H9 (cell line): ENCODE measurements at regions not wholly inside any gene's neighbourhood (a gene's known extent, or its start where the extent isn't known, plus 50 kb on each side); places are given as distances from the start of the nearest gene placed in this dataset.

ENCODE experiments used
- DNase-seq: peaks from one replicate; pipeline ENCODE4 v3.0.0-alpha.2; 2017
- H2AFZ ChIP-seq: one replicate; pipeline ENCODE4 v1.6.1; 2013; ENCODE audit warnings: mild to moderate bottlenecking, low read length, control low read depth, moderate library complexity
- H2AK5ac ChIP-seq: 2 replicates; pipeline ENCODE4 v1.6.1; 2013; ENCODE audit warnings: low read length, control low read depth, mixed read lengths; ENCODE audit not compliant: insufficient read length
- H2BK120ac ChIP-seq: one replicate; pipeline ENCODE4 v1.6.1; 2013; ENCODE audit warnings: low read depth, mild to moderate bottlenecking, low read length, control low read depth, inconsistent platforms; ENCODE audit not compliant: poor library complexity, severe bottlenecking
- H2BK12ac ChIP-seq: 2 replicates; pipeline ENCODE4 v1.6.1; 2013; ENCODE audit warnings: low read length, control low read depth, mixed read lengths, low read depth; ENCODE audit not compliant: insufficient read length
- H2BK15ac ChIP-seq: 2 replicates; pipeline ENCODE4 v1.6.1; 2013; ENCODE audit warnings: low read depth, low read length, control low read depth
- H2BK20ac ChIP-seq: one replicate; pipeline ENCODE4 v1.6.1; 2013; ENCODE audit warnings: low read depth, mild to moderate bottlenecking, low read length, control low read depth, inconsistent platforms; ENCODE audit not compliant: poor library complexity, severe bottlenecking
- H2BK5ac ChIP-seq: 2 replicates; pipeline ENCODE4 v1.6.1; 2013; ENCODE audit warnings: low read length, control low read depth, mixed read lengths; ENCODE audit not compliant: insufficient read length
- H3K14ac ChIP-seq: 2 replicates; pipeline ENCODE4 v1.6.1; 2013; ENCODE audit warnings: low read length, control low read depth; ENCODE audit not compliant: insufficient read depth
- H3K18ac ChIP-seq: 2 replicates; pipeline ENCODE4 v1.6.1; 2013; ENCODE audit warnings: low read depth, mild to moderate bottlenecking, mixed read lengths, low read length, control low read depth; ENCODE audit not compliant: insufficient read length
- H3K23ac ChIP-seq: 2 replicates; pipeline ENCODE4 v1.6.1; 2013; ENCODE audit warnings: low read length, control low read depth, mixed read lengths, low read depth; ENCODE audit not compliant: insufficient read length
- H3K23me2 ChIP-seq: 2 replicates; pipeline ENCODE4 v1.6.1; 2013; ENCODE audit warnings: low read depth, mild to moderate bottlenecking, mixed read lengths, low read length, control low read depth; ENCODE audit not compliant: insufficient read length, poor library complexity, severe bottlenecking
- H3K27ac ChIP-seq: 2 replicates; pipeline ENCODE4 v1.5.1; 2013; ENCODE audit warnings: low read length, control low read depth, mixed read lengths, low read depth; ENCODE audit not compliant: insufficient read length
- H3K27me3 ChIP-seq: 2 replicates; pipeline ENCODE4 v1.6.1; 2013; ENCODE audit warnings: low read length, control low read depth, inconsistent platforms; ENCODE audit not compliant: insufficient read depth
- H3K4ac ChIP-seq: 2 replicates; pipeline ENCODE4 v1.6.1; 2013; ENCODE audit warnings: low read depth, mild to moderate bottlenecking, control low read depth, inconsistent platforms, low read length, moderate library complexity
- H3K4me1 ChIP-seq: 2 replicates; pipeline ENCODE4 v1.6.1; 2013; ENCODE audit warnings: low read length, control low read depth, inconsistent platforms; ENCODE audit not compliant: insufficient read depth
- H3K4me2 ChIP-seq: 2 replicates; pipeline ENCODE4 v1.6.1; 2013; ENCODE audit warnings: low read length, control low read depth, mixed read lengths; ENCODE audit not compliant: insufficient read length, insufficient read depth
- H3K56ac ChIP-seq: 2 replicates; pipeline ENCODE4 v1.6.1; 2013; ENCODE audit warnings: low read depth, mild to moderate bottlenecking, mixed read lengths, low read length, control low read depth; ENCODE audit not compliant: insufficient read length
- H3K79me1 ChIP-seq: 2 replicates; pipeline ENCODE4 v1.6.1; 2013; ENCODE audit warnings: low read depth, mild to moderate bottlenecking, moderate library complexity, low read length, control low read depth, inconsistent platforms; ENCODE audit not compliant: insufficient read depth, poor library complexity, severe bottlenecking
- H3K79me2 ChIP-seq: 2 replicates; pipeline ENCODE4 v1.6.1; 2013; ENCODE audit warnings: low read length, control low read depth, inconsistent platforms; ENCODE audit not compliant: insufficient read depth
- H3K9ac ChIP-seq: 2 replicates; pipeline ENCODE4 v1.6.1; 2013; ENCODE audit warnings: low read length, control low read depth, mixed read lengths; ENCODE audit not compliant: insufficient read length; ENCODE audit errors: extremely low read depth
- H3K9me3 ChIP-seq: one replicate; pipeline ENCODE4 v1.6.1; 2013; ENCODE audit warnings: low read depth, low read length, inconsistent platforms; ENCODE audit not compliant: control insufficient read depth
- H3T11ph ChIP-seq: one replicate; pipeline ENCODE4 v1.6.1; 2013; ENCODE audit warnings: mild to moderate bottlenecking, low read length, control low read depth, inconsistent platforms
- H4K20me1 ChIP-seq: one replicate; pipeline ENCODE4 v1.6.1; 2013; ENCODE audit not compliant: control insufficient read depth, insufficient read length, insufficient read depth
- H4K5ac ChIP-seq: 2 replicates; pipeline ENCODE4 v1.6.1; 2013; ENCODE audit warnings: low read depth, mild to moderate bottlenecking, mixed read lengths, low read length, control low read depth; ENCODE audit not compliant: insufficient read length
- H4K8ac ChIP-seq: replicated peaks from 2 replicates; pipeline ENCODE4 v1.6.1; 2013; ENCODE audit warnings: low read length, control low read depth, mixed read lengths, low read depth; ENCODE audit not compliant: insufficient read length
- H4K91ac ChIP-seq: 2 replicates; pipeline ENCODE4 v1.6.1; 2013; ENCODE audit warnings: low read depth, mild to moderate bottlenecking, moderate library complexity, mixed read lengths, low read length, control low read depth; ENCODE audit not compliant: insufficient read length
- H3K27ac Mint-ChIP-seq, 3 experiments: 2 replicates in 2 of 3; 3 replicates in 1 of 3; pipeline ENCODE4 v1.8.0; 2020 to 2021; ENCODE audit warnings: mixed read lengths in 3 of 3, mild to moderate bottlenecking in 1 of 3, moderate library complexity in 1 of 3
- H3K27me3 Mint-ChIP-seq: 2 replicates; pipeline ENCODE4 v1.8.0; 2021; ENCODE audit warnings: low read depth, mild to moderate bottlenecking, moderate library complexity, mixed read lengths
- H3K36me3 Mint-ChIP-seq, 3 experiments: 2 replicates in 2 of 3; 3 replicates in 1 of 3; pipeline ENCODE4 v1.8.0; 2020 to 2021; ENCODE audit warnings: low read depth in 3 of 3, mixed read lengths in 3 of 3; ENCODE audit not compliant: insufficient read depth in 1 of 3
- H3K4me1 Mint-ChIP-seq, 2 experiments: 2 replicates each; pipeline ENCODE4 v1.8.0; 2020; ENCODE audit warnings: mixed read lengths in 2 of 2
- H3K4me3 Mint-ChIP-seq, 2 experiments: 2 replicates in 1 of 2; 3 replicates in 1 of 2; pipeline ENCODE4 v1.8.0; 2020 to 2021; ENCODE audit warnings: mild to moderate bottlenecking in 2 of 2, mixed read lengths in 2 of 2, moderate library complexity in 1 of 2
- H3K9me3 Mint-ChIP-seq, 2 experiments: 2 replicates in 1 of 2; 3 replicates in 1 of 2; pipeline ENCODE4 v1.8.0; 2020; ENCODE audit warnings: mild to moderate bottlenecking in 2 of 2, mixed read lengths in 2 of 2, moderate library complexity in 1 of 2
- CTCF ChIP-seq: fragments of 200-600 bp; sonication (generic); conservative IDR thresholded peaks from 3 replicates; pipeline ENCODE4 v1.8.0; 2021; ENCODE audit warnings: antibody characterized with exemption, mild to moderate bottlenecking
- WGBS: extraction: QIAGEN DNeasy Blood & Tissue Kit; methylation state at CpG from one replicate; pipeline ENCODE4 v1.1.7; 2013; ENCODE audit warnings: missing lambda C conversion rate, low lambda C conversion rate, mixed read lengths; ENCODE audit not compliant: insufficient read length; ENCODE audit errors: extremely low coverage; 5-methylcytosine and 5-hydroxymethylcytosine counted together

GRCh38 chr10:94076325-94076841, 82.7 kb downstream of the PLCE1 start:
- H3K4ac ChIP-seq = no peak overlapping the region
- H3K9me3 ChIP-seq = no peaks in the 10 kb centered on the region
- no peak for DNase-seq
- no peak overlapping the region for H3K27ac Mint-ChIP-seq
- H3K9ac ChIP-seq = no peak overlapping the region
- no peak overlapping the region for H3K23ac ChIP-seq
- peak; percentile 52 for TF ChIP-seq CTCF
- H4K8ac ChIP-seq = no peak overlapping the region
- no peaks in the 10 kb centered on the region for H3K23me2 ChIP-seq
- no peaks in the 10 kb centered on the region for H4K20me1 ChIP-seq
- no peak overlapping the region for H4K91ac ChIP-seq
- no peak overlapping the region for H3K56ac ChIP-seq
- H2BK5ac ChIP-seq = no peak overlapping the region
- H2BK15ac ChIP-seq = no peak overlapping the region
- no peak overlapping the region for H3K18ac ChIP-seq
- no peak overlapping the region for H2AK5ac ChIP-seq
- no peak overlapping the region for H3K27ac ChIP-seq
- H2AFZ ChIP-seq = no peak overlapping the region
- H3K9me3 Mint-ChIP-seq = peaks cover 4 to 11% of the 10 kb centered on the region in 2 experiments; a peak in 2 of 5 replicates
- H3K4me2 ChIP-seq = no peak overlapping the region
- H3K79me2 ChIP-seq = no peaks in the 10 kb centered on the region
- H3K4me1 Mint-ChIP-seq = no peaks in the 10 kb centered on the region
- H3K4me1 ChIP-seq = 0 out of 2 replicates have a peak, but pooled peaks cover 2% of the 10 kb centered on the region
- H3K36me3 Mint-ChIP-seq = no peaks in the 10 kb centered on the region; a peak in 1 of 7 replicates
- no peaks in the 10 kb centered on the region for H3K27me3 ChIP-seq
- H2BK20ac ChIP-seq = no peak overlapping the region
- H3K14ac ChIP-seq = no peak overlapping the region
- no peak overlapping the region for H2BK120ac ChIP-seq
- no peak overlapping the region for H4K5ac ChIP-seq
- H2BK12ac ChIP-seq = no peak overlapping the region
- H3K79me1 ChIP-seq = no peaks in the 10 kb centered on the region
- peaks cover 2% of the 10 kb centered on the region; the same call in 1 of the 2 replicates for H3K27me3 Mint-ChIP-seq
- WGBS = no CpG with 5 or more reads among the region's 2 CpGs
- H3K4me3 Mint-ChIP-seq = no peak overlapping the region
- H3T11ph ChIP-seq = no peak overlapping the region
